ENCODE measurements at regions not wholly inside any gene's neighbourhood (a gene's known extent, or its start where the extent isn't known, plus 50 kb on each side); places are given as distances from the start of the nearest gene placed in this dataset.

- TF ChIP-seq CTCF (IDR thresholded peaks at IDR 0.05 in 4 of 5, conservative IDR thresholded peaks at IDR 0.05 in 1 of 5) (no peak), POLR2A (IDR thresholded peaks at IDR 0.05) (no peak)
Observed at GRCh38 chr9:84432746-84433145, 92.2 kb upstream of the SLC28A3 start.
